COLO668 (cell line): ENCODE measurements at regions not wholly inside any gene's neighbourhood (a gene's known extent, or its start where the extent isn't known, plus 50 kb on each side); places are given as distances from the start of the nearest gene placed in this dataset.
"Not testable (repeated sequence)": the region's sequence is repeated elsewhere in the genome, so short reads cannot be mapped to it uniquely, and the experiment has no call there.

Experiments
- DNase-seq: peaks from one replicate; lab custom pipeline; 2025; ENCODE audit not compliant: unreplicated experiment; lab: John Stamatoyannopoulos, UW

DNA sequence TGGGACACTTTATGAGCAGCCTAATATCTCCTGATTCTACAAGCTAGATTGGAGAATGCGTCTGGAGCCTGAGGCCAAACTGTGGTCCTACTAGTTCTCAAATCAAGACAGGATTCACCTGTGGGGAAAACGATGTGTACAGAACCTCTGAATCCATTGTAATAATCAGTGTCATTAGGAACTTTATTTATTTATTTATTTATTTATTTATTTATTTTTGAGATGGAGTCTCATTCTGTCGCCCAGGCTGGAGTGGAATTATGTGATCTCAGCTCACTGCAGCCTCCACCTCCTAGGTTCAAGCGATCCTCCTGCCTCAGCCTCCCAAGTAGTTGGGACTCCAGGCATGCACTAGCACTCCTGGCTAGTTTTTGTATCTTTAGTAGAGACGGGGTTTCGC lies 52.6 kb upstream of the KIF26B start:
- not testable (repeated sequence) for DNase-seq

DNA sequence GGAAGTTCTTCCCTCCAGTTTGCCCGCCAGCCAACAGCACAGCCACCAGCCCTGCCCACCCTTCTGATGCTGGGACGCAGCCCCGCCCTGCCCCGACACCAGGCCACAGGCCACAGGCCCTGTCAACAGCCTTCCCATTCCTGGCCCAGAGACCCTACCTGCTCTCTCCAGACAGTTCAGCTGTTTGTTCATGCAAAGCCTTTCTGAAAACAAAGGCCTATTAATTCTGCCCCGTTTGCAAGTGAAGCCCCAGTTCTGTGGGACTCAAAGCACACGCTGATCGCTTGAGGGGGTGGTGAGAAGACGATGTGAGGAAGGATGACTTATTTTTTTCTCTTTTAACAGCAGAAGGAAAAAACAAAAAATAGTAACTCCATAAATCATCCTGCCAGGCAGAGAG lies 55.4 kb upstream of the KIF26B start:
- DNase-seq, result no peak

DNA sequence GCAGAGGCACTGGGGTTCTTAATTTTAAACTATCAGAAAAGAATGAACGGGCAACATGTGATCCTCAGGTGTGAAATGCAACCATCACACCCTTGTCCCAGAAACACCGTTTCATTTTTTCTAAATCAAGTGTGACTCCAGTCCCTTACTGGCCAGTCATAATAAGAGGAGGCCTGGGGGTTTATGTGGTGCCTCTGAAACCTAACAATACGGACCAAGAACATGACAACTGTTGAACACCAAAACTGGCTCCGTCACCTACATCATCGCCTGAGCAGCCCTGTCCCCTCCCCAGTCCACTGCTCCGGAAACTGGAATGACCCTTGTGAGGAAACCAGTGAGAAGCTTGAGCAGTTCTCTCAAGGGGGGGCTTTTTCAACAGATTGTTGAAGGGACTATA lies 55.9 kb upstream of the KIF26B start:
- no peak for DNase-seq

DNA sequence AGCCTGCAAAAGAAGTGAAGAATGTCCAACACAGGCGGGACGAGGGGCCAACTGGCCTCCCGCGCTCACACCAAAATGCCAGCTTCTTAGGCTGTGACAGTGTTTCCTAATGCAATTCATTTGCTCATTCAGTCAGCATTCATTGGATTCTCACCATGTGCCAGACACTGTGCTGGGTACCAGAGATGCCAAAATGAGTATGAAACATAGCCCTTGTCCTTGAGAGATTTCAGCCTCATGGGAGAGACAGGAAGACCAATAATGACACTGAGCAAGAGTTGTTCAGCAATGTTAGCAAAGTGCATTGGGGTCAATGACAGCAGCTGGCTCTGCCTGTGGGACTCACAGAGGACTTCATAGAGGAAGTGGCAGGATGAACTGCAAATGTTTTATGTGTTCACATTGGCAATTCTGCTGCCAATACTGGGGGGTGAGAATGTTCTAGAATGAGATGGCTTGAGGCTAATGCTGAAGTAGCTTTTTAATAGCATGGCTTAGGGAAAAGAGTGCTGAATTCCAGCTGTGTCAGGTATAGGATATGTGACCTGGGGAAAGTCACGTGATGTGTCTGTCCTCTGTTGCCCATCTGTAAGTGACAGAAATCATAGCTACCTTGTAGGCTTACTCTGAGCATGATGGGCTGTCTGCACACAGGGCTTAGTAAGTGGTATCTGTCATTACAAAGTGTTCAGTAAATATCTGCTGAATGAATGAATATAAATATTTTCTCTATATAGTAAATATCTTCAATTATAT lies 58.3 kb upstream of the KIF26B start:
- DNase-seq, result no peak

DNA sequence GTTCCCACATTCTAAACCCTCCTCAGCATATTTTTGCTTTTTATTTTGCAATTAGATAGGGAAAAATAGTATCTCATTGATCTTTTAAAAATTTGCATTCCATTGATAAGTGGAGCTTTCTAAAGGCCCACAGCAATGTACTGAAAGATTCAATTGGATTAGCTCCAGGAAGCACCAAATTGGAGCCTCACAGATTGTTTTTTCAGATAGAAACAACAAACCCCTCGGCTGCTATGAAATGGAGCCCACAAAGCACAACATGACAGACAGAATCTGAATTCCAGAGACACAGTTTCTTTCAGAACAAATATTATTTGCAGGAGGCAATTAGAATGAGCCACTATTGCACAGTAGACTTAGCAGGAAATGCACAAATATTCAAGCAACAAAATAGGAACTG lies 58.9 kb upstream of the KIF26B start:
- DNase-seq, result no peak

DNA sequence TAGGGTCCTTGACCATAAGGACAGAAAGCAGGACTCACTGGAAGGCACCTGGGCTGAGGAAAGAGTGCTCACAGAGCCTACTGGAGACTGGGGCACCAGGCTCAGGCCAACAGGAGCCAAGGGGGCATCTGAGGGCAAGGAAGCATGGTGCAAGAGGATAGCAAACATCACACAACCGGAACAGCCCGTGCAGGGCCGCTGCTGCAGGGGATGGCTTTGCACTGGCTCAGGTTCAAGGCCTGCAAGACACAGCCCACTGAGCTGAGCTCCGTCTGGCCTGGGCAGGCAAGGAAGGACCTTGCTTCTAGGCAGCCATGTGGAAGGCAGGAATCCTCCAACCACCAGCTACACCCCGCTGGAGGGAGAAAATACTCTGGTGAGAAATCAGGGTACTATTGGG lies 59.8 kb upstream of the KIF26B start:
- DNase-seq, result no peak

DNA sequence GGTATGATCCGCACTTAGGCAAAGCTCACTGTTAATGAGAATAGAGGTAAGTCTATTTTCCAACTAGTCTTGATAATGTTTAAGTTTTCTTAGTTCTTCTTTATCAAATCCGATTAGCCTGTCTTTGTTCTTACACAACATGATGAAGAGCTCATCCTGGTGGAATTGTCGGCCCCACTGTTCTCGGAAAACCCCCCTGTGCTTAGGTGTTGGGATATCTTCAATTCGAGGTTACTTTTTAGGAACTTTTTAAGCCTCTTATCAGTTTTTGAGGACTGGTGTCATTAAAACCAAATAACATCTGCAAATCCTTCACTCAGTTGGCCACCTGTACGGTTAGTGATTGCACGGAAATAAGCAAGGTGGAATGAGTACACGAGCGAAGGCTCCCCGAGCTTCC lies 60.7 kb upstream of the KIF26B start:
- no peak for DNase-seq

DNA sequence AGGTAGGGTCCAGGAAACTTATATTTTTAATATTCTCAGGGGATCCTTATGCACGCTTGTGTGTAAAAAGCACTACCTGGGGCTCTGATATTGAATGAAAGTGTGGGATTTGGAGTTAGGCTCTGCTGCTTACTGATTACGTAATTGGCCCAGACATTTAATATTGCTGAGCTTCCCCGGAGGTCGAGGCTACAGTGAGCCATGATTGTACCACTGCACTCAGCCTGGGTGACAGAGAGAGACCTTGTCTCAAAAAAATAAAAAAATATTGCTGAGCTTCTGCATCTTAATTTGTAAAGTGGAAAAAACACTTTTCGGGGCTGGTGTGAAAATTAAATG lies 62.2 kb upstream of the KIF26B start:
- no peak for DNase-seq

DNA sequence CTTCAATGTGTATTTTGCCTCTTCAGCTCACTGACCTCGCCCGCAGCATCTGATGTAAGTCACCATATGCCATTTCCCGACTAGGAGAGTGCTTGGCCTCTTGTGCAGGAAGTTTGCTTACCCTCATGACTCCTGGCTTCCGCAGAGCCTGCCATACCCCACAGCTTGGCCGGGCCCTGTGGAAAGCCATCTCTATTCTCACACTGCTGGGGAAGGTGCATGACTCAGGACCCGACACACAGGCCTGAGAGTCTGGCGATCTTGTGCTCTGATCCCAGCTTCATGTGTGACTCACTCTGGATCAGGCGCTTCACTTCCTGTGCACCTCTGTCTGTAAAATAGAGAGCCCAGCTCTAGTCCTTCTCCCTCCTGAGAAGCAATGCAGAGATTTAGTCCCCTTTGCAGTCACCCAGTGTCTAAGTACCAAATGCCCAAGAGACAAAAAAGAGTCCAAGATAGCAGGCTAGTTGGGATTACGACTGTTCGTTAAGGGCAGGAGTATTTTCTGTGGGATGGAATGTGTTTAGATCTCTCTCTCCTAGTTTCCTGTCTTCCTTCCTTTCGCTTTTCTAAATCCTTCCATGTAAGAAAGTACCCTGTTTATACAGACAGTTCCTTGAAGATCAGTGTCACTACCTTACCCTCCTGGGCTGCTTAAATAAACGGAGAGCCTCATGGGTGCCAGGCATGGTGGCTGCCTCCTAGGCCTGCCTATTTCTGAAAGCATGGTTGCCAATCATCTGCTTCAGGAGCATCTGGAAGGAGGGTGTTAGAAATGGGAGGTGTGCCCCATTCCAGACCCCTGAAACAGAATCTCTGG lies 62.8 kb upstream of the KIF26B start:
- peak; percentile 51 for DNase-seq

DNA sequence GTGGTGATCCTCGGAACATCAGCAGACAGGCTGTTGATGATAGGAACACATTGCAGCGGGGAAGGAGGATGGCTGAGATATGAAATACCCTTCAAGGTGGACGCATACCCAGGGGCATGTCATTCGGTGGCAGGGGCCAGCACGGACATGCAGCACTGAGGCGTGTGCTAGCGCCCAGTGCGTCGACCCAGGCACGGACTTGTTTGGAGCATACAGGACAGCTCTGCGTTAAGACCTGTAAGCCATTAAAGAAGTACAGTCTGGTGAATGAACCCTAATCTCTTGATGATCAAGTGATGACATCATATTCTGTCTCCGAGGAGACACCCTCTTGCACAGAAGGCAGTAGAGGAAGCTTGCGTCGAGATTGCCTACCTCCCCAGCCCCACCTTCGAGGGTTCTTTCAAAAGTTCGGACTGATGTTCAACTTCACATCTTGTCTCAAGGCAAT lies 63.6 kb upstream of the KIF26B start:
- no peak for DNase-seq

DNA sequence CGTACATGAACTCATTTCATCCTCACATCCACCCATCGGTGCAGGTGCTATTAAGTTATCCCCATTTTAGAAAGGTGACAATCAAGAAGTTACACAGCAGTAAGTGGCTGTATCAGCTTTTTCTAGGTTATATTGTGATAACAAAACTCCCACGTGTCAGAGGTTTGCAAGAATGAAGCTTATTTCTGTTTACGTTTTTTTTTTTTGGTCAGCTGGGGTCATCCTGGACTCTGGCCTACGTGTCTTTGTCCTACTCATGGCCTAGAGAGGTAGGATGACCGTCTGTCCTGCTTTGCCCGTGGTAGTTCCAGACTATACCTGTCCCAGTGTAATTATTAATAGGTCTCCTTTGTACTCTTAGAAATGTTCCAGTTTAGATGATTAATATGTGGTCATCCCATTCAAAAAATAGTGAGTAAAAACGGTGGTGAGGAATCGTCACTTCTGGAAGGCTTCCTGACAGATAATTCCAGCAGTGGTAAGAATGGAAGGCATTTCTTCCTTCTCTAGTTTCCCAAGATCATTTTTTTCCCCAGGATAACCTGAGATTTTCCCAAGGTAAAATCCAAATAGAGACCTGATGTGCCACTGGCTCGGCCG lies 64.2 kb upstream of the KIF26B start:
- no peak for DNase-seq

DNA sequence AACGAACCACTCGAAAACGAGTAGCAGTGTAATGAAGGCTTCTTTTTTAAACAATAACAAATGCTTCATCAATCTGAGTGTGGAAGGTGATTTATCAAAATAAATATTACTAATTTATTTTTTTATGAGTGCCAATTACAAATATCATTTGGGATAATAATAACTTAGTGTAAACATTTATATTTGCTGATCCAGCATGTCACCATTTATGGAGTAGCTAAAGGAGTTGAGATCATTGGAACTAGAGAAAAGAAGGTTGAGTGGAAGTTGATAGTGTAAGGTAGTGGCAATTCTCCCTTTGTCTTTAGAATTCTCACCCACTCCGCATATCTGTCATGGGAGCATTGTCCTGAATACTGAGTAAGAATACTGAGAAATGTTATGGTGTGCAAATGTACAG lies 67.1 kb upstream of the KIF26B start:
- no peak for DNase-seq

DNA sequence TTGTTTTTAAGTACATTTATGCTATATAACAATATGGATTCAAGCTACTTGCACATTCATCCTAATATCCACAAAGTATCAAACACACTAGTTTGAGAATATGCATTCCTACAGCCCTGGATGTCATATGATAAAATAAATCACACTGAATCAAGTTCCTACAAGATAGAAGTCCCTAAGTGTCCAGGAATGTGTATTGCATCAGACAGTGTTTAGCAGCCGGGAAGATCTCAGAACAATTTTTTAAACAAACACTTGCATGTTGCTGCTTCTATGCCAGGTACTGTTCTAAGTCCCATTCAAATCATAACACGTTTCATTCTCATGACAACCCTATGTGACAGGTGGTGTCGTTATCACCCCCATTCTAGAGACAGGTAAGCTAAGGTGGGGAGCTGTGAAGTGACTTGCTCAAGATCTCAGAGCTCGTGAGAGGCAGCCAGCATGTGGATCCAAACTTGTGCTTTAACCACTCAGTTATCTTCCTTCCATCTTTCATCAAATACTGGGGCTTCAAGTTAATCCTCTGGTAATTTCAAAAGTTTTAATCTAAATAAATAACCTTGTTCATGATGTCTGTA lies 68.3 kb upstream of the KIF26B start:
- no peak for DNase-seq

DNA sequence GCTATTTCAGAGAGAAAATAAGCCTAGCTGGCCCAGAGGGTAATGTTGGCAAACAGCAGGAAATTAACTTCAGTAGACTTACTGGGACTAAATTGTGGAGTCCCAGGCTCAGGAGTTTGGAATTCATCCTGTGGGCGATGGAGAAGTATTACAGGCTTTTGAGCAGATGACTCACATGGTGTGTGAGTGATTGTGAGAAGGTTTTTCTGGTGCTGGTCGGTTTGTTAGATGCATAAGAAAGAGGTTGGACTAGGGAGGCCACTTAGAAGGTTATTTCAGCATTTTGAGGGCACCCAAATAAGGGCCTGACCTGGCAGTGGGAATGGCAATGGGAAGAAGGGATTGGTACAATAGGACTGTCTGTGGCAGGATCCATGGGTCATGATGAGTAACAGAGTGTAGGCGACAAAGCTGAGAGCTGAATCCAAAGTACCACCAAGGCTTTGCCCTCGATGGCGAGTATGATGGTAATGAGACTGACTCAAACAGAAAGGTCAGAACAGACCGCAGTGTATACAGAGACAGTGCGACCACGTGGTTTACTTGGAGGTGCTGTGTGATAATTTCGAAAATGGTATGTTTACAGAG lies 69.2 kb upstream of the KIF26B start:
- DNase-seq, result no peak

DNA sequence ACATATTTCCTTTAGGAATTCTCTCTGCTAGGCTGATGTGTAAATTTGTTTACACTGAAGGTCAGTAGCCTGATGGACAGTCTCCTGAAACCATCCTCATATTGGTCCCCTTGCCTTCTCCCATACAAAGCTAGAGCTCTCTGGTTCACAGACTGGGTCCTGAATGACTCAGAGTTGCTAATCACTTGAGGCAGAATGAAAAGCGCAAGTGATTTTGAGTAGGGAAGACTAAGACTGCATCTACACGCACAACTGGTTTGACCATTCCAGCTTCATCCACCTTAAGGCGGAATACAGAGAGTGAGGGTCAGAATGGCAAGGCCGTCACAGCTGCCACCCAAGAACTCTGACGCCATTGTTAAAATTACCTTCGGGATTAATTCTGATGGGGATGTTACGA lies 70.2 kb upstream of the KIF26B start:
- no peak for DNase-seq

DNA sequence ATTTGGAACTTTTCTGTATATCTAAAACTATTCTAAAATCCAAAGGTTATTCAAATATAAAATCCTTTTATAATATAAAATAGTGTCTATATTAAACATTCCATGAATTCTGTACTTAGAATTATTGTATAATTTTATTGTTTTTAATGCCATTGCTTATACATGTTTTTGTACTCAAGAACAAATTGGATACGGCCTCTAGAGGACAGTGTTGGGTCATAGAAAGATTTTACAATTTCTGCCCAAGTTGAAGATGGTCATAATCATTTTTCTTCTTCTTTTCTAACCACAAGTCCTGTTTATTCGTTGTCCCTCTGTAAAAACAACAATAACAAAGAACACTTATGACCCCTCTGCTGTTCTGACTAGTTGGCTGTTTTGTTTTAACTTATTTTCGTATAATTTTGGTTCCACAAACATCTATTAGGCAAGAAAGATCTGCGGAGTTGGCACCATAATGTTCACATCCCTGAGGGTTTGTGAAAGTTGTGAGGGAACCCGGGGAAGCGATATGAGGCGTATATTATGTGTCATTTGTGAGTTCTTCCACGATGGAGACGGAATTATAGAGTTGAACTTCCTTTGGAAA lies 75.7 kb upstream of the KIF26B start:
- no peak for DNase-seq

DNA sequence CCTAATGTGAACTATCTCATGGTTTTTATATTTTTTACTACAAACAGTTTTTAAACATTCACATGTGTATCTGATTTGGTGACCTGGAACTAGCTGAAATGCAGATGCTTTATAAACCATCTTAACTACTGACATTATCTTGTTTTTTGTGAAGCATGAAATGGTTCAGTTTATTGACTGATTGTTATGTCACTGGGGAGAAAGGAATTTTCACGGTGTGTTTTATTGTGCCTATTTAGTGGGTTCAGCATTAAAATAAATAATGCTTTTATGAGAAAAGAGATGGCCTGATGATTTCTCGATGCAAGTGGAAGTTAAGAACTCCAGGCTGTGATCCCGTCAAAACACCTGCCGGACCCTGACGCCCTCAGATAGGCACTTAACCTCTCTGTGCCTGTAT lies 79.9 kb upstream of the KIF26B start:
- no peak for DNase-seq

DNA sequence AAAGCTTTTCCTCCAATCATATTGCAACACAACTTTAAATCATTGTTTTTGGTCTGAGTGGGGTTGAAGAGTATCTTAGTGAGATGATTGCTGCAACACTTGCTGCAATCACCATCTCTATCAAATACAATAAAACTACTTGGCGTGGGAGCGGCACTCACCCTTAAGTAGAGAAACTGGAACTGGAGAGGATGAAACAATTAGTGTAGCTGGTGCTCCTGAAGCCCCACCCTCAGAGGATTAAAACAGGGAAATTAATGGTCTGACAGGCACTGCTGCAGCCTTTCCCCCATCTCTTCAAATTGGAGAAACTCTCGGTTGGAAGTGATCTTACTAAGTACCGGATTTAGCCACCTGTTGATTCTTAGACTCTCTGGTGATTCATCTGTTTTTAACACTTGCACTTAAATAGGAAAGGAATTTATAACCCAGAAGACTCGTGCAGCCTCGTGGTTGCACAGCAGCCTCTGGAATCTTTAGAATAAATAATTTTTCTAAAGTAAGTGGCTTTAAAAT lies 80.5 kb upstream of the KIF26B start:
- no peak for DNase-seq

DNA sequence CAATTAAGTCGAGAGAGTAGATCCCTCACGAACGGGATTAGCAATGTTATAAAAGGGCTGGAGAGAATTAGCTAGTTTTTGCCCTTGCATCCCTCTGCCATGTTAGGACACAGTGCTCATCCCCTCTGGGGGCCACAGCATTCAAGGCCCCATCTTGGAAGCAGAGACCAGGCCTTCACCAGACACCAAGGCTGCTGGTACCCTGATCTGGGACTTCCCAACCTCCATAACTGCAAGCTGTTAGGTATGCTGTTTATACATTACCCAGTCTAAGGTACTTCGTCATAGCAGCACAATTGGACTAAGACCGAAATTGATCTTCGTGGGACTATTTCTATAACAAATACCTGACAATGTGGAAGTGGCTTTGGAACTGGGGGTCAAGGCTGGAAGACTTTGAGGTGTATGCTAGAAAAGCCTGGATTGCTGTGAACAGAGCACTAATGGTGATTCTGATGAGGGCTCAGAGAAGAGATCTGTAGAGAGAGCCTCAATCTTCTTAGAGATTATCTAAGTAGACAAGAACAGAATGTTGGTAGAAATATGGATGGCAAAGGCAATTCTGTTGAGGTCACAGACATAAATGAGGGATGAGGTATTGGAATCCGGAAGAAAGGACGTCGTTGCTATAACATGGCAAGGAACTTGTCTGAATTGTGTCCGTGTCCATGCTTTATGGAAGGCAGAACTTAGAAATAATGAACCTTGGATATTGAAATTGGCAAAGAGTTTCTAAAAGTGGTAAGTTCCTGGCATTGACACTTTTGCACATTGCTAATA lies 83.8 kb upstream of the KIF26B start:
- no peak for DNase-seq

DNA sequence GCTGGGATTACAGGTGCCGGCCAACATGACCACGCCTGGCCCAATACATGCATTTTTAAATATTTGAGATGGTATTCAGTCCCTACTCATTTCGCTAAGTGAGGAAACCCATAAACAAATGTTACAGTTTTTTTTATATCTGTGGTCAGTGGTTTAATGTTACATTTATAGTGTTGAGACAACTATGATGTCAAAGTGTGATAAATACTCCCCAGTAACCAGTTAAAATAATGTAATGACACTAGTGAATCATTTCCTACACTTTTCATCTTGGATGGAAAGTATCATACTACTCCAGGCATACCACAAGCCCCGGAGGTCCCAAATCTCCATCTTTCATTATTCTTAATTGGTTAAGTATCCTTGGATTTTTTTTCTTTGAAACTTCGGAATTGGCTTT lies 87.5 kb upstream of the KIF26B start:
- no peak for DNase-seq
